Renal cortex interstitium (tissue), 11 donors: ENCODE measurements at regions not wholly inside any gene's neighbourhood (a gene's known extent, or its start where the extent isn't known, plus 50 kb on each side); places are given as distances from the start of the nearest gene placed in this dataset.
"Not testable (repeated sequence)": the region's sequence is repeated elsewhere in the genome, so short reads cannot be mapped to it uniquely, and the experiment has no call there.

Source experiments
- DNase-seq, 11 donors: peaks; one replicate each; pipeline ENCODE4 v3.0.0-alpha.2; 2013; ENCODE audit warnings: low read depth in 9 of 11, low spot score in 4 of 11; ENCODE audit errors: extremely low read depth in 1 of 11

- no peak for DNase-seq
These were observed 139.7 kb upstream of the TPM1 start for GRCh38 chr15:62902821-62903220.

- DNase-seq: no peak
These were observed 139.1 kb upstream of the TPM1 start for GRCh38 chr15:62903437-62903836.

GRCh38 chr15:62904041-62904910 lies 138.3 kb upstream of the TPM1 start:
- no peak for DNase-seq

- no peak for DNase-seq
These were observed 135.9 kb upstream of the TPM1 start for GRCh38 chr15:62906627-62907026.

GRCh38 chr15:62907275-62907674 lies 135.3 kb upstream of the TPM1 start:
- DNase-seq: no peak

GRCh38 chr15:62908341-62908740 lies 134.2 kb upstream of the TPM1 start:
- DNase-seq: not testable (repeated sequence)

- DNase-seq: no peak
These were observed 133.3 kb upstream of the TPM1 start for GRCh38 chr15:62909257-62909656.

GRCh38 chr15:62912282-62912681 lies 130.3 kb upstream of the TPM1 start:
- DNase-seq: no peak

- DNase-seq: peak in 3 of 11 donors; percentile 37 to 45 (median 44)
These were observed 129.7 kb upstream of the TPM1 start for GRCh38 chr15:62912808-62913207.

GRCh38 chr15:62913246-62913645 lies 129.3 kb upstream of the TPM1 start:
- DNase-seq: no peak

- DNase-seq: no peak
These were observed 128.0 kb upstream of the TPM1 start for GRCh38 chr15:62914461-62915079.

GRCh38 chr15:62920682-62921502 lies 121.7 kb upstream of the TPM1 start:
- no peak for DNase-seq

- no peak for DNase-seq
These were observed 120.0 kb upstream of the TPM1 start for GRCh38 chr15:62922514-62922913.

GRCh38 chr15:62925875-62926274 lies 116.7 kb upstream of the TPM1 start:
- no peak for DNase-seq

- no peak for DNase-seq
These were observed 115.4 kb upstream of the TPM1 start for GRCh38 chr15:62927196-62927595.

GRCh38 chr15:62927836-62928235 lies 114.7 kb upstream of the TPM1 start:
- no peak for DNase-seq

GRCh38 chr15:62928242-62928999 lies 114.1 kb upstream of the TPM1 start:
- no peak for DNase-seq

GRCh38 chr15:62929000-62929357 lies 113.6 kb upstream of the TPM1 start:
- DNase-seq: no peak

GRCh38 chr15:62931650-62932049 lies 110.9 kb upstream of the TPM1 start:
- DNase-seq: no peak
